ENCODE measurements at regions not wholly inside any gene's neighbourhood (a gene's known extent, or its start where the extent isn't known, plus 50 kb on each side); places are given as distances from the start of the nearest gene placed in this dataset.

DNA sequence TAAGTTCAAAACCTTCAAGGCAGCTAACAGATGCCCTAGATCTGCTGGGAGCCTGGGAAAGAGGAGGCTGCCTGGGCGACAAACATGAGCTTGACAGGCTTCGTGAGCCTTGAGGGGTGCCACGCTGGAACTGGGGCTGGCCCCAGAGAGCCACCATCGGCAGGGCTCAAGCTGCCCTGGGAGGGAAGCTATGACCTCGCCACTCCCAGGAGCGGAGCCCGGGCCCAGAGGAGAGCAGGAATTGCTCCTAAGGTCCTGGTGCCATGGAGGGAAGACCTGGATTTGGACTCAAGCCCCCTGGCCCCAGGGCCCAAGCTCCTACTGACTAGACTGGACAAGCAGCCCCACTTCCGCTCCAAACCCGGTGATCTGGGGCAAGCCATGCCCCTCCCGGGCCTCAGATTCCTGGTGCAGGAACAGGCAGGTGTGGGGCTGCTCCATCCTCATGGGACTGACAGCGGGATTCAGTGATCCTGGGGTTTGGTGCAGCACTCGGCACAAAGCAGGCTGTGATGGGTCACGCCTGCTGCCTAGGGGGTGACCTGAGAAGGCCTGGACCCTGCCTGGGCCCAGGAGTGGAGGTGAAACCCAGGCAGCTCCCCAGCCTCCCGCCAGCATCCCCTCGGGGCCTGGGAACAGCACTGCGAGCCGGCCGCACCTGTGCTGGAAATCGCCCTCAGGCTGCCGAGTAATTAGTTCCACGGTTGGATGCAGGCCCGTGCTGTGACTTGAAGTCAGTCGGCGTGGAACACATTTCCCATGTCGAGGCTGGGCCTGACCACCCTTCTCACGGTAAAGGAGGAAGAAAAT is 246.9 kb downstream of the NDUFA10 start:
- DNase-seq (ENCODE audit: low spot score): no peak

GRCh38 chr2:239777219-239777618 is 247.9 kb downstream of the NDUFA10 start:
- no peak for DNase-seq (ENCODE audit: low spot score)

GRCh38 chr2:239776436-239777005 is 248.6 kb downstream of the NDUFA10 start:
- DNase-seq (ENCODE audit: low spot score): no peak

DNA sequence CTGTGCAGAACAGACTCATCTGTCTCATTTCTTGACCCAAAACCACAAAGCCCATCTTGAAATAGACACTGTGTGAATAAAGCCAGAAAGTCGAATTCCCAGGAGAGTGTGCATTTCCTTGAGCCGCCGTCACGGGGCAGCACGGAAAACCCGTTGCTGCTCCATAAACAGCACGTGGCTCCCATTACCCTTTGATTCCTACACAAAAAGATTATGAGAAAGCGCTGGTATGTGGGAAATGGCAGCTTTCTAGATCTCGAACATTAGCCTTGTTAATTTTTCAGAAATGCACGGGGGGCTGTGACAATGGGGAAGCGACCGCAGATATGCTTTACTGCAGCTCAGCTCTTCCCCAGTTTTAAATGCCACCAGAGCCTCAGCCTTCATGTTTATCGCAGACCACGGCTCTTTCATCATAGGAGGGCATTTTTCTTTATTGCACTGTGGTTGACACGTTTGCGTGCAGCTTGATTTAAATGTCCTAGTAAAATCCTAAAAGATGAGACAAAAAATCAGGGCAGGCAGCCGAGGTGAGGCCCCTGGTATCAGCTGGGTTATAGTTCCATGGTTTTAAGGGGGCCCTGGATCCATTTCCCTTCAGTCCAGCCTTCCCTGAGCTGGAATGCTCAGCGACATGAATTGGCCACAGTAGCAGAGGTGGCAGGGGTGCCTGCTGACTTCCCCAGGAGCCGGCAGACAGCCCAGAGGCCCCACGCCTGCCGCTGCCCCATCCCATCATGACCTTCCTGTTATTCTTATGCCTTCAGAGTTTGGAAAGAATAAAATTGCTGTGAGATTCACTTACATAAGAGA is 249.3 kb downstream of the NDUFA10 start:
- DNase-seq (ENCODE audit: low spot score): no peak

- no peak for DNase-seq (ENCODE audit: low spot score)
These were observed 250.1 kb downstream of the NDUFA10 start for GRCh38 chr2:239774933-239775622.

GRCh38 chr2:239774142-239774462 is 251.0 kb downstream of the NDUFA10 start:
- no peak for DNase-seq (ENCODE audit: low spot score)

DNA sequence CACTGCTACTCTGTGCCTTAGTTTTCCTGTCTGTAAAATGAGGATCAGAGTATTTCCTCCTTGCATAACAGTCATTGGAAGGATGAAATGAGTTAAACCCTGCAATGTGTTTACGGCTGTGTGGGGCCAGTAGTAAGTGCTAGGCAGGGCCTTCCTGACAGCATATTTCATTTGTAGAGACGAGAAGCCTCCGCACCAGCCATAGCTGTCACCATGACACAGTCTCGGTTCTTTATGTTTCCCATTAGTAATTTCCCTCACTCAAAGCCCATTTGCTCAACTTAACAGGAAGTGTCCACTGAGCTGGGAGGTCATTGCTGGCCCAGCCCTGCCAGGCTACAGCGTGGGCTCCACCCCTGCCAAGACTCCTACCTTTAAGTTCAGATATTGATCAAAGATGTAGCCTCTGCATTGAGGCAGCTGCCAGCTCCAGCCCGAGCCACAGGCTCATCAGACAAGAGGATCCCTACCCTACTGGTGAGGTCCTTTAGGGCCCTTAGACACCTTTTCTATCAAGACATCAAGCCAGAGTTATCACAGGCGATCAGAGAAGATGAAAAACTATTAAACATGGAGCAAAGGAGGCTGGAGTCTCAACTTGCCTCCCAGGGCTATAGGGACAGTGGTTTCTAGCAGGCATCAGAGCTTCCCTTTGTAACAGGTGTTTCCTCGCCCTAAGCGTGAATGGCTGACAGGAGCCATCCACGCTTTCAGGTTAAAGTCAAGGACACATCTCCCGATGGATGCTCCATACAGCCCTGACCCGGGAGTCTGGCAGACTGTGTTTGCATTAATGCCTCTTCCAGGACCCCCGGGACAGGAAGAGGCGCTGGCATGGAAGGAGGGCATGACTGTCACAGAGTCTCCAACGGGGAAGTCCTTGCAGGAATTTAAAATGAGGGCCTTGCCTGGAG is 251.7 kb downstream of the NDUFA10 start:
- no peak for DNase-seq (ENCODE audit: low spot score)

GRCh38 chr2:239772721-239773120 is 252.4 kb downstream of the NDUFA10 start:
- DNase-seq (ENCODE audit: low spot score): no peak

- DNase-seq (ENCODE audit: low spot score): no peak
These were observed 254.9 kb downstream of the NDUFA10 start for GRCh38 chr2:239770246-239770639.

GRCh38 chr2:239769554-239770245 is 255.4 kb downstream of the NDUFA10 start:
- DNase-seq (ENCODE audit: low spot score): no peak

GRCh38 chr2:239768907-239769553 is 256.1 kb downstream of the NDUFA10 start:
- DNase-seq (ENCODE audit: low spot score): no peak

DNA sequence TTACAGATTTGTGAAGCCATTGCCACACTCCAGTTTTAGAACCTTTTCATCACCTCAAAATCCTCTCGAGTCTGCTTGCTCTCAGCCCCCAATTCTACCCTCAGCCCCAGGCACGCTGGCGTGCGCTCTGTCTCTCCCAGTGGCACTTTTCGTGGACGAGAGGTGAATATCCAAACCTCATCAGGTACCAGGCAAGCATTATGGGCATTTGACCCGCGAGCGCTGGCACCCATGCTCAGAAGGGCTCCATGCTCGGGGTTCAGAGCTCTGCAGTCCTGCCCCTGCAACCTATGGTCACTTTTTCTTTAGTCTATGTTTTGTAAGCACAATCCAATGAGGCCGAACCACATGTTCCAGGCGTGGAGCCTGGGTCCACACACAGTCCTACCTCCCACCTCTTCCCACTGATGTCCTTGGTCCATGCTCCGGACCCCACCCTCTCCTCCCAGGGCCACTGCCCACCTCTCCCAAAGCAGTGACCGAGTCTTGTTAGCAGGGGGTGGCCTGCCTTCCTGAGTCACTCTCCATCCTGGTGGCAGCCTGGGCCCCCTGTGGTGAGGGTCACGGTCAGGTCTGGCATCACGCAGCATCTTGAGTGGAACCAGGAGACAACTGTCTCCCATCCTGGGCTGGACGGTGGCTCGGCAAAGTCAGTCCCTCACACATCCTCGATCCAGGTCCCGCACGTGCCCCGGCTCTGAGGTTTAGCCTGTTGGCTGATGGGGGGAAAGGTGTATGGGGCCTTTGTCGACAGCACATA is 256.9 kb downstream of the NDUFA10 start:
- no peak for DNase-seq (ENCODE audit: low spot score)

- no peak for DNase-seq (ENCODE audit: low spot score)
These were observed 257.9 kb downstream of the NDUFA10 start for GRCh38 chr2:239767021-239767905.

DNA sequence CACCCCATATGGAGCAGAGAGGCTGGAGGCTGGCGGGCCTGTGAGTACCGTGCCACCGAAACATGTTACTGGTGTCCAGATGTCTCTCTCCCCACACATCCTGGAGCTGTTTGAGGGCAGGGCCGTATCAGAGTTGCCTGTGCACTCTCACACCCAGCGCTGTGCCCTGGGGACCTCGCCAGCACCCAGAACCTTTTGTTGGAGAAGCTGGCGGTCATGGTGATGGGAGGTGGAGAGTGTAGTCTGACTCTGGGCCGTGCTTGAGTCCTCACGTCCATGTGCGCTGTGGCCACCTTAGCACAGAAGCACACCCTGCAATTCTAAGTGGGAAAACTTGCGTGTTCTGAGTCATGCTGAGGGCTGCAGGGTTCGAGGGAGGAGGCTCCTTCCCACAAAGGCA is 259.2 kb downstream of the NDUFA10 start:
- DNase-seq (ENCODE audit: low spot score): no peak

DNA sequence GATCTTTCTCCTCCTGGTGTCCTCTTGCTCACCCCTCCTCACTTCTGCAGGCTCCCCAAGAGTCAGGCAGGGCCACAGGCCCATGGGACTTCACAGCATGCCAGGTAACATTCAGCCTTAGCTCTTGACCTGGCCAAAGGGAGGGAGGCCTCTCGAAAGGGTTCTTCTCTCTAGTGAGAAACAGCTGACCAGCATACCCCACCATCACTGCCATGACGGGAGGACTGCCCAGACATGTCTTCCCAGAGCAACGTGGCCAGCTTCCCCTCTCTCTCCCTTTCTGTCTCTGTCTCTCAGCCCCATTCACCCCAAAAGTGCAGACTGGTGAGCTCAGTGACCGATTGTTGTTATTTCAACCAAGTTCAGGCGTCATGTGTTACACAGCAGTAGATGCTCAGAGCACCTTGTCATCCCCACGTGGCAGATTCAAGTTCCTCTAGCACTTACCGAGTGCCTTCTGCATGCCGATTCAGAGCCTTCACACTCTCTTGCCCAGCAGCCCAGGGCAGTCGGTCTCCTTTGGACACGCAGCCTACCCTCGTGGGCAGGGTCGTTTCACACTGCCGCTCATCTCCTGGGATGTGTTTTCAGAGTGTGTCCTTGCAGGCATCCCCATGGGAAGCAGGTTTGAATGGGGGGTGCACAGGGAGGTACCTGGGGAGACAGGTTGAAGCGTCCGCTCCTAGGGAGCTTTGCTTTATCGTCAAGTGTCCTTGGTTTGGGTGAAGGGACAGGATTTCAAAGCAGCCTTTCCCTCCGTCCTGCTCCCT is 259.9 kb downstream of the NDUFA10 start:
- DNase-seq (ENCODE audit: low spot score): no peak

- DNase-seq (ENCODE audit: low spot score): no peak
These were observed 261.6 kb downstream of the NDUFA10 start for GRCh38 chr2:239763433-239764097.

DNA sequence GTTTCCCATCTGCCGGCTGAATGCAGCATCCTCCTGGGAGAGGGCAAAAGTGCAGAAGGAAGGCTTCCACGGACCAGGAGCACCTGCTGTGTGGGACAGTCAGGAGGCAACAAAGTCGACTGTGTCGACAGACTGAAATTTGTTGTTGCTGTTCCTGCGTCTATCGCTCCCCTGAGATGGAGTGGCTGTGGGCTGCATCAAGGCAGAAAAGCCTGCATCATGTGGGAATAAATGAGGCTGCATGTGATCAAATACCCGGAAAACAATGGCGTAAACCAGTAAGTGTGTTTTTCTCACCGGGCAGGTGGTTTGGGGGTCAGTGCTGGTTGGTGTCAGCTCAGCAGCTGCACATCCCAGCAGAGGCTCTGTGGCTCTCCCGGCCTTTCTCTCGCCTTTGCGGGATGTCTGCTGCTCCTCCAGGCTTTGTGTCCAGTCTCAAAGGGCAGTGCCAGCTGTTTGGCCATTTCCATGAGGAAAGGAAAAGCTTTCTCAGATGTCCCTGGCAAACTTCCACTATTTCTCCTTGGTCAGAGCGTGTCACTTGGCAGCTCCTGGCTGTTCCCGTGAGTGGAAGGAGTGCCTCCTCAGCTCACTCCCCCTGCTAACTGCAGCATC is 262.4 kb downstream of the NDUFA10 start:
- DNase-seq (ENCODE audit: low spot score): no peak

Data from HuH-7.5 (cell line).